ENCODE measurements at regions not wholly inside any gene's neighbourhood (a gene's known extent, or its start where the extent isn't known, plus 50 kb on each side); places are given as distances from the start of the nearest gene placed in this dataset.

DNA sequence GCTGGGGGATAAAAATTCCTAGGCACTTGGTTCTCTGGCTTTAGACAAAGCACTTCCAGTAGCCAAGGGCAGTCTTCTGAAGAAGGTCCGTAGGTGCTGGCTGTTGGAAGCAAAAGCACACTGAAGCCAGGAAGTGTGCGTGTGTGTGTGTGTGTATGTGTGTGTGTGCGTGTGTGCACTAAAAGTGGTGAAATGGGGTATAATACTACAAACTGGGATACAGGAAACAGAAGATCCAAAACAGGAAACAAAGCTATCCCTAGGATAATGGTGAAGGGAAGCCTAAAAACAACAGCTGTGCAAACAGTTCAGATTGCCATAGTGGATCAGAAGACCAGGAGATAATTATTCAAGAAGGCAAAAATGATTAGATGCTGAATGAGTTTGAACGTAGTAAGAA, 103.4 kb downstream of the IL20RB start:
- DNase-seq, result no peak

GRCh38 chr3:137062250-137062649, 104.5 kb downstream of the IL20RB start:
- DNase-seq, result no peak

- no peak for DNase-seq
Observed at GRCh38 chr3:137065381-137065780, 107.6 kb downstream of the IL20RB start.

- DNase-seq, result no peak
Observed at GRCh38 chr3:137066092-137066491, 108.3 kb downstream of the IL20RB start.

DNA sequence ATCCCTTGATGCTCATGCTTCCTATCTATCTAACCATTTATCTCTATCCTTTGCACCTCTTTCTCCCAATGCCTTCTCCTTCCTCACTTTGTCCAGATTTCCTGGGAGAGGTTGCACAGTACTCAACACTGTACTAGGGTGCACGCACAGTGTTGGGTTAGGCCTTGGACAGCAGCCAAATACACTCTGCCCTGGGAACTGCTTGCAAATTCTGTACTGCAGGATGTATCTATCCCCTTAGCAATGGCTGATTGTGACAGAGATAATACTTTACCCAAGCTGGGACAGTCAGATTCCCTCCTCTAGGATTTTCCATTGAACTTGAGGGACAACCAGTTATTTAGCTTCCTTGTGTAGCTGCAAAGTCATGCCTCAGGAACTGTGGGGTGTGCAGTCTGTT, 113.3 kb downstream of the IL20RB start:
- no peak for DNase-seq

GRCh38 chr3:137075020-137075419, 117.2 kb downstream of the IL20RB start:
- DNase-seq, result no peak

DNA sequence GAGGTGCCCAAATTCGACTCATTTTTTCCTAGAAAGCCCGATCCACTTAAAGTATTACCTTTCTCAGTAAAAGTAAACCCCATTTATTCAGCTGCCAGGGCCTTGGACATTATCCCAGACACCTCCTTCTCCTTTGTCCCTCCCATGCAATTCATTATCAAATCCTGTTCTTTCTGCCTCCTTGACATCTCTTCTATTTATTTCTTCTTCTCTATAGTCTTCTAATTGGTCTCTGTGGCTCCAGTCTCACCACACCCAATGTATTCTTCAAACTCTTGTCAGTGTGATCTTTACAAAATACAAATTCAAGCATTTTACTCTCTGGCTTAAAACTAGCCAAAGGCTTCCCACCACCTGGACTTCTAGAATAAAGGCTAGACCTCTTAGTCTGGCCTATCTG, 120.3 kb downstream of the IL20RB start:
- no peak for DNase-seq

DNA sequence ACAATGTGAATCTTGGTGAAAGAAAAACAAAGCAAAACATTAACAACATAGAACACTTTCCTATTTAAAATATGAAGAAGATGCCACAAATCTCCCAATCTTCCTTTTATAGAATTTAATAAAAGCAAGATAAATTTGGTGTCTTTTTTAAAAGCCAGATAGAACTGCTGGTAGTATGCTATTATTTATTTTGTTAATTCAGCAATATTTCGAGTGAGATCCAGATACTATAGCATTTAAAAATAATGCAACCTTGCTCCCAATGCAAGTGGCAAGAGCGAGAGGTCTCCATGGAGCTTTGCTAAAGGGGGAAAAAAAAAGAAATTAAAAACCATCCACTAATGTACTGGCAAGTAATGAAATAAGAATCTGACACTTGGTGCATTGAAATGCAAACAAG, 121.8 kb downstream of the IL20RB start:
- no peak for DNase-seq

- no peak for DNase-seq
Observed at GRCh38 chr3:137081711-137082110, 123.9 kb downstream of the IL20RB start.

DNA sequence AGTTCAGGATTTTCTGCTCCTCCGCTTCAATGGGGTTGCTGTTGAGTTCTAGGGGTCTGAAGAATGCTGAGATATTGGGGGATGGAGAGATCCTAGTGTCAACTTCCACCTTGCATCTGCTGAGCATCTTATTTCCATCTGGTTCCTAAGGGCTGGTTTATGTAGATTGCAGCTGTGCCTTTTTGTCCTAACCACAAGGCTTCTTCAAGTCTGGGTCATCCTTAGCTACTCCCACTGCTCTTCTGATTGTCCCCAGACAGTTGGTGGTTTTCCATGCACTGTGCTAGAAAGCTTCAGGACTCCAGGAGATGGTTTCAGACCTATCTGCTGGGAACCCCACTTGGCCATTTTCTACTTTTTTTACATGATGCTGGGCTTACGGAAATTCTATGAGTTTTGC, 125.0 kb downstream of the IL20RB start:
- no peak for DNase-seq

DNA sequence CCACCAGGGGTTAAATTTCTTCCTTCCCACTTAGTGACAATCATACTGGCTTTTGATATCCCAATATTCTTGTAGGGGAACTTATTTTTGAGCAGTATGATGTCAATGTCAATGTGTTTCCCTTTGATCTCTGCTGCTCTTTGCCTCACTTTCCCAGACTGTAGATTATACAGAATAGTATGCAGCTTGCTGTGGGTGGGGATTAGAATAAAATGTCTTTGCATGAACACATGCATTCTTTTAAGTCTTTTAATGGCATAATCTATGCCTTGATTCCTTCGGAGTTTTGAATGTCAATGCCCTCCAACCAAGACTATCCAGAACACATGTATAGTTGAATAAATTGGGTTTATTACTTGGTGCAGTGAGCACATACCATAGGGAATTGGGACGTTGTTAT, 125.5 kb downstream of the IL20RB start:
- no peak for DNase-seq

GRCh38 chr3:137084586-137084985, 126.8 kb downstream of the IL20RB start:
- DNase-seq, result no peak

DNA sequence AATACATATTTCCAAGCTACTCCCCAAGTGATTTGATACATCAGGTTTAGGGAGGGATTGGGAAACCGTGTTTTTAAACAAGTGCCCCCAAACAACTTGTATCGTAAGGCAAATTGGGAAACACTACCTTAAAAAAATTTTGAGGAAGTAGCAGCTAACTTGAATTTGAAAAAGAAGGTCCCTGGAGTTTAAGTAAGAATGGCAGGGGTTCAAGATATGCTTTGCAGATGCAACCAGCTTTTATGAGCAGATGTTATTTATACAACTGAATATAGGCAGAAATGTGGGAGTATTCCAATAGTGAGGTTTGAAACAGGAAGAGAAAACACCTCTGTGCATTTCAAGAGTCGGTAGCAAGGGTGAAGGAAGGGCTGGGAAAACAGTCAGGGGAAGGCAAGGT, 139.6 kb downstream of the IL20RB start:
- no peak for DNase-seq

DNA sequence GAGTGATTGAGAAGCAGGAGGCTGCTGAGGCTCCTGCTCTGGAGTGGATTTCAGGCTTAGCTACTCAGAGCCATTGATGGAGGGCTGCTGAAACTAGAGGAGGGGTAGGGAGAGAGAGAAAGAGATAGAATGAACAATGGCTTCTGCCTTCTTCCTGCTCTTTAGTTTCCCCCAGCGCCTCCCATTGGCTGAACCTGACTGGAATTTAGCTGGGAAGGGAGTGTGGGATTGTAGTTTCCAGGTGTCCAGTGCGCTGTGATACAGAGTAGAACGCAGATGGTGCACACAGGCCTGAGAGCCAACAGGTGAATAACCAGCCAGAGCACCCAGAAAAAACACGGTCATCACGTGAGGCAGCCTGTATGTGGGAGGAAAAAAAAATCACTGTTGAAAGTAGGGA, 140.1 kb downstream of the IL20RB start:
- no peak for DNase-seq

DNA sequence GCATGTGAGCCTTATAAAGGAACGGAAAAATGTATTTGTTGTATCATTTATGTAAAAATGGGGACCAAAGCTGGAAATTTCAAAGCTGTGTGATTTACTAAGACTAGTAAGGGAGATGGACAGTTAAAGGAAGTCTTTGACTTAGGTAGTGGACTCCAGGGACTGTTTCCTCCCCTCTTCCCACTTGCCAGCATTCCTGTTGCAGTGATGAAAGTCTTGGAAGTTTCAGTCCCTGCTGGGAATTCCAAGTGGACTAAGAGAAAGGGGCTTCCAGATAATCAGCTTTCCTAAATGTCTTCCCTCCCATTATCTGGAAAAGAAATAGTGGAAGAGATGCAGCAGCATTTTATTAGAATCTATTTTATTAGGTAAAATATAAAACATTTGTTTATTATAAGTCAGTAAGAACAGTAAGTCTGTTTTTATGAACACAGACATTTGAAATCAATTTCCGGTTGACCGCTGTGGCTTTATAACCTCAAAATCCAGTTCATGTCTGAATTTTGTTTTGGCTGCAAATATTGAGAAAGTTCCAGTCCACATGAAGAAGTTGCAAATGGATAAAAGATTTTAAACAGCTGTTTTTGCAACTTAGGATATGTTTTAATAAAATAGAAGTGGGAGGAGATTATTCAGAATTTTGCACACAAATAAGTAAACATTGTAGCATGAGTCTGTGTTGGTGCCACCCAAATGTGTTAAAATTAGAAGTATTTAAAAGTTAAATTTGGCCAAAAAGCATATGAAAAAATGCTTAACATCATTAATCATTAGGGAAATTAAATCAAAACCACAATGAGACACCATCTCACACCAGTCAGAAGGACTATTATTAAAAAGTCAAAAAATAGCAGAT, 141.8 kb downstream of the IL20RB start:
- DNase-seq, result no peak

DNA sequence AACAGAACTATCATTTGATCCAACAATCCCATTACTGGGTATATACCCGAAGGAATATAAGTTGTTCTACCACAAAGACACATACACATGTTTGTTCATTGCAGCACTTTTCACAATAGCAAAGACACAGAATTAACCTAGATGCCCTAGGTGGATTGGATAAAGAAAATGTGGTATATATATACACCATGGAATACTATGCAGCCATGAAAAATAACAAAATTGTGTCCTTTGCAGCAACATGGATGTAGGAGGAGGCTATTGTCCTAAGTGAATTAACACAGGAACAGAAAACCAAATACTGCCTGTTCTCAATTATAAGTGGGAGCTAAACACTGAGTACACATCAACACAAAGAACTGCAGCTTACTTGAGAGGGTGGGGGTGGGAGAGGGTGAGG, 142.5 kb downstream of the IL20RB start:
- DNase-seq, result no peak

DNA sequence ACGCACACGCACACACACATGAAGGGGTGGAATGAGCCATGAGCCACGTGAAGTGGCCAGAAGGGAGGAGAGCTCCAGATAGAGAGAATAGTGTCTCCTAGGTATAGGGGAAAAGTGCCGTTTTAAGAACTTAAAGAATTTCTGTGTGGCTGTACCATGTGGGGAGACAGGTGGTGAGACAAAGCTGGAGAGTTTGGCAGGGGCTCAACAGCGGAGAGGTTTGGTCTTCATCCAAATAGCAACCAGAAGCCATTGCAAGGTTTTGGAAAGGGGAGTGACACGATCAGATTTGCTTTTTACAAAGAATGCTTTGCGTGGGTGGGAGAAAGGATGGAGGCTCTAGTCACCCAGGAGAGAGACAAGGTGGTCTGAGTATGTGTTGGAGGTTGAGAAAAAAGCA, 146.0 kb downstream of the IL20RB start:
- DNase-seq, result no peak

- peak; percentile 3 for DNase-seq
Observed at GRCh38 chr3:137105277-137105977, 147.6 kb downstream of the IL20RB start.

- DNase-seq, result no peak
Observed at GRCh38 chr3:137106612-137107240, 148.9 kb downstream of the IL20RB start.

- DNase-seq, result no peak
Observed at GRCh38 chr3:137108699-137109440, 151.1 kb downstream of the IL20RB start.

DNA sequence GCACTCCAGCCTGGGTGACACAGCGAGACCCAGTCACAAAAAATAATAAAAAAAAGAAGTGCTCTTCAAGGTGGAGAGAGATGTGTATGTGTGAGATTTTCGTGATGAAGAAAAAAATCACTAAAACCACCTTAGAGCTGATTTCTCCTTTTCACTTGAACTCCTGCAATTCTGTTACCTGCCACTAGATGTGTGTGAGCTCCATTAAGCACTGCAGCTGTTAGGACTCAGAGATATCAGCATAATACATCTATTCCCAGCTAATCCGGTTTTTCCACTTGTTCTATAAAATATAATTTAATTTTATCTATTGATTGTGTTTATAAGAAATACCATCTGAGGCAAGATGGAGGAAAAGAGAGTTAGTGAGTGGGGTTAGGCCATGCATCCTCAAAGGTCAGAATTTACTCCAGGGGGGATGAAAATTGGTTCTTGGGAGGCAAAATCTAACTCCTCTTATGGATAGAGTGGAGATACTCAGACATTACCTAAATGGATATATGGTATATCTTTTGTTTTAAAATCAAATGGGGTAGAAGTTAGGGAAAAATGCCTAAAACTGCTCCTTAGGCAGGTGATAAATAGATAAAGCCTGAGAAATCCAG, 152.7 kb downstream of the IL20RB start:
- no peak for DNase-seq

GRCh38 chr3:137111497-137111896, 153.7 kb downstream of the IL20RB start:
- DNase-seq, result no peak

DNA sequence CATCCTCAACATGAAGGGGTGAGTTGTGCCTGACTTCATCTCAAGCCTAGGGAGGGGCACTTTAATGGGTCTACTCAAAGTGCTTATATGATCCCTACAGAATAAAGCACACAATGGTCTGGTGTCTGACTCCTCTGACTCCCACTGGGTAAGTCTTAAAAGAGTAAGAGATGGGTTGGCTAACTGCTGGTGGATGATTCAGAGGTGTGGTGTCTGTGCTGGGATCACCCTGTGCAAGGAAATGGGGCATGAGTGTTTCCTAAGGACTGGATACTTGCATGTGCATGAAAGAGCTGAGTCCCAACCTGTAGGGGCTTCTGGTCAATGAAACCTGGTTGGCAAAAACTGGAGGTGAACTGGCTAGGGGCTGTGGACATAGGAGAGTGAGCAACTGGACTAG, 158.8 kb downstream of the IL20RB start:
- DNase-seq, result no peak
